ENCODE measurements at regions not wholly inside any gene's neighbourhood (a gene's known extent, or its start where the extent isn't known, plus 50 kb on each side); places are given as distances from the start of the nearest gene placed in this dataset.

DNA sequence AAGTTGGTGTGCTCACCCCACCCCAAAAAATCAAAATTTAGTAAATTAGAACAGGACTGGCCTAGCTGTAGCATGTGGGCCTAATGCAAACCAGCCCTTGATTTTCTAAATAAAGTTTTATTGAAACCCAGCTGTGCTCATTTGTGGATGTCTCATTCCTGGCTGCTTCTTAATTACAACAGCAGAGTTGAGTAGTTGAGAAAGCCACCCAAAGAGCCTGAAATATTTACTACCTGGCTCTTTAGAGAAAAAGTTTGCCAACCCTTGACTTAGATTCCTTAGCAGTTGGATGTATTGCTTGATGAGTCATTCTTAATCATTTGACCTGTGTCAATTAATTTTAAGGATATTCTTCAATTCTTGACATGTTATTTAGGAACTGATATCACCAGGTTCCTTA lies 168.3 kb upstream of the PUDP start:
- TF ChIP-seq EZH2 (IDR thresholded peaks at IDR 0.05; ENCODE audit: low read length): no peak
- TF ChIP-seq, protein P1, sequence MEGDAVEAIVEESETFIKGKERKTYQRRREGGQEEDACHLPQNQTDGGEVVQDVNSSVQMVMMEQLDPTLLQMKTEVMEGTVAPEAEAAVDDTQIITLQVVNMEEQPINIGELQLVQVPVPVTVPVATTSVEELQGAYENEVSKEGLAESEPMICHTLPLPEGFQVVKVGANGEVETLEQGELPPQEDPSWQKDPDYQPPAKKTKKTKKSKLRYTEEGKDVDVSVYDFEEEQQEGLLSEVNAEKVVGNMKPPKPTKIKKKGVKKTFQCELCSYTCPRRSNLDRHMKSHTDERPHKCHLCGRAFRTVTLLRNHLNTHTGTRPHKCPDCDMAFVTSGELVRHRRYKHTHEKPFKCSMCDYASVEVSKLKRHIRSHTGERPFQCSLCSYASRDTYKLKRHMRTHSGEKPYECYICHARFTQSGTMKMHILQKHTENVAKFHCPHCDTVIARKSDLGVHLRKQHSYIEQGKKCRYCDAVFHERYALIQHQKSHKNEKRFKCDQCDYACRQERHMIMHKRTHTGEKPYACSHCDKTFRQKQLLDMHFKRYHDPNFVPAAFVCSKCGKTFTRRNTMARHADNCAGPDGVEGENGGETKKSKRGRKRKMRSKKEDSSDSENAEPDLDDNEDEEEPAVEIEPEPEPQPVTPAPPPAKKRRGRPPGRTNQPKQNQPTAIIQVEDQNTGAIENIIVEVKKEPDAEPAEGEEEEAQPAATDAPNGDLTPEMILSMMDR (optimal IDR thresholded peaks at IDR 0.05 in 1 of 3, IDR thresholded peaks at IDR 0.05 in 1 of 3, conservative IDR thresholded peaks at IDR 0.05 in 1 of 3; ENCODE audit: extremely low read depth in 1 of 3, insufficient read depth in 2 of 3, low read length in 3 of 3): no peak

Data from keratinocyte (primary cell).